ENCODE measurements at regions not wholly inside any gene's neighbourhood (a gene's known extent, or its start where the extent isn't known, plus 50 kb on each side); places are given as distances from the start of the nearest gene placed in this dataset.

DNA sequence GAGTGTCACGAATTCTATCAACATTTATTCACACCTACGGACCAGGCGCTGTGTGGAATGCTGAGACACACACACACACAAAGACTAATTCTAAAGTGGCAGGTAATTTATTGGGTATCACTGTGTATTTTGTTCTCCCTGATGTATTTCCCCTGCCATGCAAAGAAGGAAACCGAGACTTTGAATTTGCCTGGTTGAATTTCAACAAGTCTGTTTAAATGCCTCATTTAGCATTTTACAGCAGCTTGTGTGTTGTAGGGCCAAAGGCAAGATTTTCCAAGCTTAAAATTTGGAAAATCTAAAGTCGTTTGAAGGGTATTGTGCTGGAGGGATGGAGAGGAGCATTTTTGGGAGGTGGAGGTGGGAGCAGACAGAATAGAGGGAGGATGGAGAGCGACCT, 274.4 kb upstream of the ZFP64 start:
- TF ChIP-seq POLR2AphosphoS5 (IDR thresholded peaks at IDR 0.05; ENCODE audit: low read depth, low read length) = no peak
- TF ChIP-seq POLR2A (IDR thresholded peaks at IDR 0.05; ENCODE audit: low read depth, low read length) = no peak
- no peak for TF ChIP-seq TAF1 (IDR thresholded peaks at IDR 0.05; ENCODE audit: borderline replicate concordance, low read depth, low read length)

Data from GM12892 (cell line).